Stimulated activated CD4-positive, alpha-beta T cell treated with anti-CD3 and anti-CD28 coated beads, Interleukin-2, amount 100 ng/mL, for 24 hours (primary cell): ENCODE measurements at regions not wholly inside any gene's neighbourhood (a gene's known extent, or its start where the extent isn't known, plus 50 kb on each side); places are given as distances from the start of the nearest gene placed in this dataset.

Experiments
- DNase-seq, 2 donors: peaks; one replicate each; pipeline ENCODE4 v3.0.0-alpha.2; 2020

- no peak for DNase-seq
These were observed 67.6 kb upstream of the CTSC start for GRCh38 chr11:88404932-88405710.

- no peak for DNase-seq
These were observed 66.9 kb upstream of the CTSC start for GRCh38 chr11:88404391-88404790.

GRCh38 chr11:88402784-88403183, 65.2 kb upstream of the CTSC start:
- DNase-seq: no peak

GRCh38 chr11:88402192-88402715, 64.7 kb upstream of the CTSC start:
- DNase-seq: no peak

- no peak for DNase-seq
These were observed 61.4 kb upstream of the CTSC start for GRCh38 chr11:88398791-88399570.

- no peak for DNase-seq
These were observed 60.8 kb upstream of the CTSC start for GRCh38 chr11:88398372-88398771.

GRCh38 chr11:88390254-88390653, 52.7 kb upstream of the CTSC start:
- no peak for DNase-seq

- no peak for DNase-seq
These were observed 50.4 kb upstream of the CTSC start for GRCh38 chr11:88387957-88388356.
